ENCODE measurements at regions not wholly inside any gene's neighbourhood (a gene's known extent, or its start where the extent isn't known, plus 50 kb on each side); places are given as distances from the start of the nearest gene placed in this dataset.

GRCh38 chr2:20565623-20566236, 85.2 kb downstream of the HS1BP3 start:
- no peak overlapping the region for H2BK120ac ChIP-seq (replicated peaks; ENCODE audit: low read depth, low read length)
- H3K79me1 ChIP-seq (ENCODE audit: low read depth, low read length) = no peaks in the 10 kb centered on the region
- no peaks in the 10 kb centered on the region; a peak in 3 of 7 replicates for H3K27me3 ChIP-seq (replicated peaks in 1 of 4; ENCODE audit: control insufficient read depth in 3 of 4, extremely low read depth in 1 of 4, insufficient read depth in 3 of 4, low read length in 3 of 4)
- H2AFZ ChIP-seq (ENCODE audit: low read length) = no peak overlapping the region
- no peak overlapping the region for H3K9ac ChIP-seq (replicated peaks in 1 of 4; ENCODE audit: extremely low read depth in 1 of 4, low read depth in 3 of 4, low read length in 3 of 4)
- no peak overlapping the region for H2BK20ac ChIP-seq (ENCODE audit: low read length)
- H4K91ac ChIP-seq (replicated peaks; ENCODE audit: insufficient read length, low read length) = no peak overlapping the region
- no peak overlapping the region for H3K18ac ChIP-seq (ENCODE audit: extremely low read depth, low read length)
- no peak overlapping the region for H2BK15ac ChIP-seq (ENCODE audit: low read length)
- POLR2A ChIA-PET (ENCODE audit: partially characterized antibody) = interaction anchor here (0.6 to 2.0 kb wide), 2 partner anchors 15 to 119 kb away, joined by 3 to 9 read pairs; partner anchors contain the start of gene RHOB
- no peak overlapping the region for H3K4me2 ChIP-seq (ENCODE audit: insufficient read depth in 1 of 2, low read depth in 2 of 2, low read length in 2 of 2)
- TF ChIP-seq EP300 (IDR thresholded peaks at IDR 0.05; ENCODE audit: borderline replicate concordance in 1 of 2, low read depth in 2 of 2, low read length in 2 of 2) (no peak), POLR2AphosphoS5 (IDR thresholded peaks at IDR 0.05; ENCODE audit: low read depth, low read length) (no peak), BACH1 (IDR thresholded peaks at IDR 0.05; ENCODE audit: low read length) (no peak), EGR1 (IDR thresholded peaks at IDR 0.05; ENCODE audit: borderline replicate concordance, low read depth, low read length) (no peak), EZH2 (IDR thresholded peaks at IDR 0.05; ENCODE audit: low read depth, low read length, severe bottlenecking) (no peak), SAP30 (IDR thresholded peaks at IDR 0.05; ENCODE audit: insufficient read depth, insufficient replicate concordance, low read length) (no peak), RAD21 (IDR thresholded peaks at IDR 0.05 in 1 of 2, conservative IDR thresholded peaks at IDR 0.05 in 1 of 2; ENCODE audit: low read depth in 2 of 2, low read length in 2 of 2) (no peak), SP1 (IDR thresholded peaks at IDR 0.05; ENCODE audit: low read depth, low read length) (no peak)
- H3K23me2 ChIP-seq (ENCODE audit: low read depth, low read length) = no peaks in the 10 kb centered on the region
- CTCF ChIA-PET (ENCODE audit: partially characterized antibody) = interaction anchor here (0.8 to 2.8 kb wide), 11 partner anchors 12 to 121 kb away, joined by 3 to 8 read pairs (median 4); partner anchors contain the start of gene RHOB
- H3K4ac ChIP-seq (replicated peaks; ENCODE audit: insufficient read length, low read depth, low read length) = no peak overlapping the region
- no peak overlapping the region for H3K23ac ChIP-seq (ENCODE audit: insufficient read length)
- no peaks in the 10 kb centered on the region for H3K36me3 ChIP-seq (ENCODE audit: control insufficient read depth in 2 of 4, insufficient read depth in 4 of 4, low read length in 3 of 4)
- no peak overlapping the region for H2BK5ac ChIP-seq (ENCODE audit: low read depth, low read length)
- DNase-seq (ENCODE audit: low read depth in 1 of 2, low spot score in 2 of 2) (no peak), FAIRE-seq (no peak)
- H3K9me3 ChIP-seq (ENCODE audit: insufficient read depth in 2 of 2, low read depth in 1 of 2, low read length in 1 of 2) = no peaks in the 10 kb centered on the region
- peaks cover 10 to 20% (median 13%) of the 10 kb centered on the region in 4 experiments for H3K4me1 ChIP-seq (replicated peaks in 1 of 4; ENCODE audit: control insufficient read depth in 3 of 4, insufficient read depth in 4 of 4, low read length in 3 of 4)
- WGBS, 2 experiments (ENCODE audit: extremely low coverage in 1 of 2, insufficient coverage in 1 of 2, insufficient read length in 1 of 2, insufficient replicate concordance in 2 of 2, low coverage in 1 of 2, low lambda C conversion rate in 2 of 2, missing lambda C conversion rate in 1 of 2) = 89% methylated on average over 6 of the region's 8 CpGs; no CpG with 5 or more reads in 1 of the 2 experiments
- H4K20me1 ChIP-seq (replicated peaks in 1 of 2; ENCODE audit: control insufficient read depth in 1 of 2, insufficient read depth in 2 of 2, low read length in 2 of 2) = no peaks in the 10 kb centered on the region
- H3K79me2 ChIP-seq (ENCODE audit: control insufficient read depth in 1 of 2, insufficient read depth in 2 of 2, low read length in 2 of 2) = no peaks in the 10 kb centered on the region
- no peak overlapping the region for H3K14ac ChIP-seq (ENCODE audit: insufficient read length)
- H2AK5ac ChIP-seq (ENCODE audit: low read depth, low read length) = no peak overlapping the region
- no peak overlapping the region for H3K56ac ChIP-seq (replicated peaks; ENCODE audit: insufficient read length, low read depth, low read length)
- H2BK12ac ChIP-seq (ENCODE audit: low read depth, low read length) = no peak overlapping the region
- H3K4me3 ChIP-seq (ENCODE audit: extremely low read depth in 1 of 4, insufficient read depth in 2 of 4, low read depth in 3 of 4, low read length in 4 of 4) = no peak overlapping the region
- H4K5ac ChIP-seq (ENCODE audit: insufficient read length, low read depth, low read length) = no peak overlapping the region
- H3K27ac ChIP-seq (ENCODE audit: low read depth, low read length) = no peak overlapping the region
- no peak overlapping the region for H4K8ac ChIP-seq (ENCODE audit: extremely low read depth, insufficient read depth, low read length)
